NCI-H1048 (cell line): ENCODE measurements at regions not wholly inside any gene's neighbourhood (a gene's known extent, or its start where the extent isn't known, plus 50 kb on each side); places are given as distances from the start of the nearest gene placed in this dataset.

ENCODE experiments used
- DNase-seq: peaks from one replicate; lab custom pipeline; 2025; lab: John Stamatoyannopoulos, UW

DNA sequence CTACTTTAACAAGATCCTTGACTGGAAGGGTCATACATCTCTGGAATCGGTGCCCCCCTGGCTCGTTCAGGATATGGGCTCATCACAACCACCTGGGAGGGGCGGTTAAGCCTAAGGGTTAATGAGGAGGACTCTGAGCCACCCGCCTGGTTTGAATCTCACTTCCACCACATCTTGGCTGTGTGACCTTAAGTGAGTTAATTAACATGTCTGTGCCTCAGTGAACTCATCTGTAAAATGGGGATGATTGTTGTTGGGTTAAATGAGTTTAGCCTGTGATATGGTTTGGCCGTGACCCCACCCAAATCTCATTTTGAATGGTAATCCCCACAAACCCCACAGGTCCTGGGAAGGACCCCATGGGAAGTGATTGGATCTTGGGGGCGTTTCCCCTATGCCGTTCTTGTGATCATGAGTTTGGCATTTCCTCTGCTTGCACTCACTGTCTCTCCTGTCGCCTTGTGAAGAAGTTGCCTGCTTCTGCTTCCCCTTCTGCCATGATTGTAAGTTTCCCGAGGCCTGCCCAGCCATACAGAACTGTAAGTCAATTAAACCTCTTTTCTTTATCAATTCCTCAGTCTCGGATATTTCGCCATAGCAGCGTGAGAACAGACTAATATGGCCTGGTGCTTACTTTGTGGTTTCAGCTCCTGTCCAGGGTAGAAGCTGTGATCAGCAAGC is 214.0 kb upstream of the CIBAR2 start:
- no peak for DNase-seq

DNA sequence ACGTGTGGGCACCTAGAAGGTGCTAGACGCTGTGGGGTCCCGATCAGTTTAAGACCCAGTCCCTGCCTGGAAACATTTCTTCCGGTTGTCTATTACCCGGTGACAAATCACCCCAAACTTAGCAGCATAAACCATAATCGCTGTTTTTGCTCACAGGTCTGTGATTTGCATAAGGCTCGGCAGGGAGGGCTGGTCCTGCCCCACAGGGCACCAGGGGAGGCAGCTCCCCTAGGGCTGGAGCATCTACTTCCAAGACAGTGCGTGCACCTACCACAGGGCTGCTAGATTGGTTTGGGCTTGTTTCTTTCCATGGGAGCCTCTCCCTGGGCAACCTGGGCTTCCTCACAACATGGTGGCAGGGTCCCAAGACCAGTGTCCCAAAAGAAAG is 214.5 kb upstream of the CIBAR2 start:
- DNase-seq, result no peak

DNA sequence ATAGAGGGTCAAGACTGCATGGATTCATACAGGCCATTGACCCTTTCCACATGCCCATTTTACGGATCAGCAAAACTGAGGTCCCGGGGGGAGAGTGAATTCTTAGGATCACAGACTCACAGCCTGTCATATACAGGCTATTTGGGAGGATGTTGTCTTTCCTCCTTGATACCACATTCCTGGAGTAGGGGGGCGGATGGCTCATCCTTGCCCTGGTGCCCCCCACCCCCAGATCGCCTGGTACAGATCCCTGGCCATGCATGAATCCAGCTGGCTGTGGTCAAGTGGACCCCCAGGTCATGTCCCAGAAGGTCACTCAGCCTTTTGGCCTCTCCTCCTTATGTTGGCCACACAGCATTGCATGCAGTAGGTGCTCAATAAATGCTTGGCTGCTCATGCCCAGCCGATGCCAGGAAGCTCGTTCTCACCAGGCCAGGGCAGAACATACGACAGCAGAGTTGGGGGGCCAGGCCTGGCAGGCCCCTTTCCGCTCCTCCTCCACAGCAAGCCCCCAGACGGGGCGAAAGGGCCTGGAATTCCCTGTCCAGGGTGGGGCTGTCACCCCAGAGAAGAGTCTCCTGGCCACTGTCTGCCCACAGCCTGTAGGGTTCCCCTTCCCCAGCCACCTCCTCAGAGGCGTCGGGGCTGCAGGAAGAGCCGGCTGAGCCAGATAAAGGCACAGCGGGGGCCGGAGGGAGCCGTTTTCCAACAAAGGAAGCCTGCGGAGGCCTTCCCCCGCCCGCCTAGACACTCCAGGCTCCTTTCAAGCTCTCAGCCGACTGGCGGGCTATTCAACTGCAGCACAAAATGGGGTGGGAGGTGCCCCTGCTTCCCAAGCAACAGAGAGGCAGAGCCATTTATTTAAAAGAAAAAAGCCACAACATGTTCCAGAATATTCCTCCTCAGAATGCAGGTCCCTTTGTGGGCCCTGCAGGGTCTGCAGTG is 215.7 kb upstream of the CIBAR2 start:
- DNase-seq, result no peak

DNA sequence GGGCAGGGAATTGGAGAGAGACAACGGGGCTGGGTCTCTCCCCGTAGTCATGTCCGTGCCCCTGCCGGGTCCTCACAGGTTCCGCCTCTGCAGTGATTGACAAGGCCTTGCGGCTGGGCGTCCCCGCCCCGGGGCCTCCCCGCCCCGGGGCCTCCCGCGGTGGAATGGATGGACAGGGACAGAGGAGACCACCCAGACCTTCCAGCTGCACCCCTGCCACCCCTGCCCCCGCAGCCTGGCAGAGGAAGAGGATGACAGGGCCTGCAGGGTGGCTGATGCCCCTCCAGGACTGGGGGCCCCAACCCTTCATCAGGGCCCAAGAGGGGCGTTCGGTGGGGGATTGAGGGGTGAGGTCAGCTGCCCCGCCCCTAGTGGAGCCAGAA is 216.4 kb upstream of the CIBAR2 start:
- DNase-seq, result no peak

DNA sequence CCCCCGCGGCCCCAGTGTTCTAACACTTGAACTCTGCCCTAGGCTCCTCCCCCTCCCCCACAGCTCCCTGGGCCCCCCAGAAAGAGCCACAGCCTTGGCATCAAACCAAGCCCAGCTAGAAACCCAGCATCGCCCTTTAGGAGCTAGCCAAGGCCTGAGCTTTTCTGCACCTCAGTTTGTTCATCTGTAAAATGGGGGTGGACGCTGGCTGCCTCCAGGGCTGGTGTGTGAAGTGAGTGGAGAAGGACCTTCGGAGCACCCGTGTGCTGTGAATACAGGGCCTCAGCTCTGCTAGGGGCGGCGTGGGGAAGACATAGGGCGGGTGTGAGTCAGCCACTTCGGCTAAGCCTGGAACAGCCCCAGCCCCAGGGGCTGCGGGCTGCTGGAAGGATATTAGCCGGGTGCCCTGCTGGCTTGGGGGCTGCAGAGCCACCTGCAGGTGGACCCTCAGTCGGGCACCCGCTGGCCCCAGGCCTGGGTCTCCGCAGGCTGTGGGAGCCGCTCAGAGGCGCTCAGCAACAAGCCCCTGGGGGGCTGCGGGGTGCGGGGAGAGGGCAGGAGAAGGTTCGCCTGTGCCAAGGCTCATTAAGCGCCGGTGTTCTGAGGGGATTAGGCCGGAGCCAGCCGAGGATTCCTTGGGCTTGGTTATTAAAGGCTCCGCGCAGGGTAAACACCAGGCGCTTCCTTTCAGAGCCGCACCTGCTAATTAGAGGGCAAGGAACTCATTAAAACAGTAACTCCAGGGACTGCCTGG is 217.0 kb upstream of the CIBAR2 start:
- no peak for DNase-seq

DNA sequence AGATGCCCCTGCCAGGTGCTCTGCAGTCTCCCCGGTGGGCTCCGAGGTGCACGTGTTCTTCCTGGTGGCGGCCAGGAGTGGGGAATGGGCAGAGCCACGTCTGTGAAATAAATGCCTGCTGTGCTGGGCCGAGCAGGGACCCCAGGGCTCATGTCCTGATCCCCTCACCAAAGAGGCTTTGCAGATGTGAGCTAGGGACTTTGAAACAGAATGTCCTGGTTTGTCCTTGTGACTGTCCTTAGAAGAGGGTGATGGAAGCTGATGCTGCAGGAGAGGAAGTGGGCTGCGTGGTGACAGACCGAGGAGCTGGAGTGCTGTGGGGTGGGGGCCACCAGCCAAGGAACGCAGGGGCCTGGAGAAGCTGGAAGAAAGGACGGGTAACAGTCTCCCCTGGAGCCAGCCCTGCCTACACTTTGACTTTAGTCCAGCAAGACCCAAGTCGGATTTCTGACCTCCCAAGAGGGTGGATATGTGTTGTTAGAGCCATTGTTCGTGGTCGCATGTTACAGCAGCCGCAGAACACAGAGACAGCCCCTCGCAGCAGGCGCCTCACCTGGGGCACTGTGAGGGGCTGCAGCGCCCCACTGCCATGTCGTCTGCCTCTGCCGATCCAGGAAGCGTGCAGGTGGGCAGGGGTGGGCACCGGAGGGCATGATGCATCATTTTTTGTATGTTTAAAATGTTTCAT is 217.9 kb upstream of the CIBAR2 start:
- no peak for DNase-seq

DNA sequence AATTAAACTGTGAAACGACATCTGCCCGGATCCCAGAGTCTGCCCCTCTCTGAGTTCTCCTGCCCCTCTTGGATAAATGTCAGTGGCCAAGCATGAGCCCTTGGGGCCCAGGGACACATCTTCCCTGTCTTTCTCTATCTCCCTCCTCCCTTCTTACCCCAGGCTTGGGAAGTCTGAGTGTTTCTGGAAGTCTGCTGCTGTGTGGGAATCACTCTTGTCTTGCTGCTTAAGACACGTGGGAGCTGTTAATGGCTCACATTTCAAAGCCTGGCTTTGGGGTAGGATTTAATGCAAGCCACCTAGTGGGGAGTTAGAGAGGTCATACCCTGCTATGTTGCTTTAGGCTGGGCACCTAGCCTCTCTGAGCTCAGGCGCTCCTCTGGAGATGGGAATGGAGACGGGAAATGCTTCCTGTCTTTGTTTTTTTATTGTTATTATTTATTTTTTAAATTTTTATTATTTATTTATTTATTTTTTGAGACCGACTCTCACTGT is 218.5 kb upstream of the CIBAR2 start:
- DNase-seq, result no peak

DNA sequence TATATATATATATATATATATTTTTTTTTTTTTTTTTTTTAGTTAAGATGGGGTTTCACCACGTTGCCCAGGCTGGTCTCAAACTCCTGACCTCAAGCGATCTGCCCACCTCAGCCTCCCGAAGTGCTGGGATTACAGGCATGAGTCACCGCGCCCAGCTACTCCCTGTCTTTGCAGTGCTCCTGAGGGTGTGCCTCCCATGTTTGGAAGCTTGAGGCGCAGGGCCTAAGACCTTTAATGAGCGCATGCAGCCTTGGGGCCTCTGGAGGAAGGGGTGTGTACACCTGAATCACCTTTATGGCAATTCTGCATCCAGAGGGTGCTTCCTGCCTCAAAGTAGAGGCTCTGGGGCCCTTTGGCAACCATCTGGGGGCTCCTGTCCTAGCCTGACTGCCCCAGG is 219.4 kb upstream of the CIBAR2 start:
- DNase-seq, result no peak

DNA sequence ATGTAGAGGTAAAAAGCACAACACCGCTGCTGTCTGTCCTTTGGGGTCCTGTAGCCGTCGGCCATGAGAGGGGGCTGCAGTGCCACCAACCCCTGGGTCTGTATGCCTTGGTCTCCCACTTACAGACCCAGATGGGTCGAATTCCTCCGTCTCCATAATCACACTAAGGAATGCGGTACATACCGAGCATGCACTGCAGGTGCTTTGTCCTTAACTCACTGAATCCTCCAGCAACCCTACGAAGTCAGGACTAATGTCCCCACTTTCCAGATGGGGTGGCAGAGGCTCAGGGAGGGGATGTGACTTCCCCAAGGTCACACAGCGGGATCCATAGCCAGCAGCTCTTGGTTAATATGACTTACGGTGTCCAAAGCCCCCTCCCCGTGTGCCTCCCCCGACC is 219.9 kb upstream of the CIBAR2 start:
- DNase-seq, result no peak

DNA sequence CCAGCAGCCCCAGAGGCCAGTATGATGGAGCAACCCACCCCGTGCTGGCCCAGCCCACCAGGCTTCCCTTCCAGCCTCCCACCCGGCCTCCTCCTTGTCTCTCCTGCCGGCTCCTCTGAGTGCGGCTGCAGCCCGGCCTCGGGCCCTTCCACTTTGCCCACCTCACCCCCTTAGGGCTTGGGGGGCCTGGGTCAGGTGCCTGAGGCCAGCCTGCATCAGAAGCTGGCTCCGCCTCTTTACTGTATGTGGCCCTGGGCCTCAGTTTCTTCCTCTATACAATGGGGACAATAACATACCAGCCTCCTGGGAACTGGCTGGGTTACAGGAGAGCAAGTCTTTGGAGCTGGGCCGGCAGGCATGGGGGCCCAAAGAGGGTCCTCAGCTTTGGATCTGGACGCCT is 221.1 kb upstream of the CIBAR2 start:
- DNase-seq, result no peak

DNA sequence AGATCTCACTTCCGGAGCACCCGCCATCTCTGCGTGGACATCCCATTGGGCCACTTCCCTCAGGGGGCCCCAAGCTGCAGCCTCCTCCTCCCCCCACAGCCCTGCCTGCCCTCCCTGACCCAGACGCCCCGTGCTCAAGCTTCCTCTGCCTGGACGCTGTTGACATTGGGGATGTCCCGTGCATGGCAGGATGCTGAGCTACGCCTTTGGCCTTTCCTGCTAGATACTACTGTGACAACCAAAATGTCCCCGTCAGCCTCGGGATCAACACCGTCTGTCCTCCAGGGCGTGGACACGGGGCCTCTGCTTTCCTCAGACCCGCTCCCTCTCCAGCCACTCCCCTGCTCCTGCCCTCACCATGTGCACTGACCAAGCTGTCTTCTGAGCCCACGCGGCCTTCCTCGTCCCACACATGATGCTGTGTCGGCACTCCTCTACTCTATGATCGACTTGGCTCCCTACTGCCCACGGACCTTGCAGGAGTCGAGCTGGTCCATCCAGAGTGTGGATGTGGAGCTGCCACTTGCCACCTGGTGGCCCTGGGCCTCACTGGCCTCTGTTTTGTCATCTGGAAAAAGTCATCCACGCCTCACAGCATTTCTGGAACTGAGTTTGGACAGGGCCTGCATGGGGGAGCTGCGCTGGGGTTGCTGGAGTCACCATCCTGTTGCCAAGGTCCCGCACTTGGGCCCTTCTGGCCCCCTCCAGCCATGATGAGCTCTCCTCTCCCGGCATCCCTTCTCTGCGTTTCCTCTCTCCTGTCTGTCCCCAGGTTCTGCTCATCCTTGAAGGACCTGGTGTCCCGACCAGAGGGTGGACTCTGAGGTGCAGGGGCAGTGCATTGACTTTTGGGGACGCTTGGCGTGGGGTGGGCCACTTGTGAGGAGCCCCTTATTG is 221.7 kb upstream of the CIBAR2 start:
- DNase-seq, result no peak

DNA sequence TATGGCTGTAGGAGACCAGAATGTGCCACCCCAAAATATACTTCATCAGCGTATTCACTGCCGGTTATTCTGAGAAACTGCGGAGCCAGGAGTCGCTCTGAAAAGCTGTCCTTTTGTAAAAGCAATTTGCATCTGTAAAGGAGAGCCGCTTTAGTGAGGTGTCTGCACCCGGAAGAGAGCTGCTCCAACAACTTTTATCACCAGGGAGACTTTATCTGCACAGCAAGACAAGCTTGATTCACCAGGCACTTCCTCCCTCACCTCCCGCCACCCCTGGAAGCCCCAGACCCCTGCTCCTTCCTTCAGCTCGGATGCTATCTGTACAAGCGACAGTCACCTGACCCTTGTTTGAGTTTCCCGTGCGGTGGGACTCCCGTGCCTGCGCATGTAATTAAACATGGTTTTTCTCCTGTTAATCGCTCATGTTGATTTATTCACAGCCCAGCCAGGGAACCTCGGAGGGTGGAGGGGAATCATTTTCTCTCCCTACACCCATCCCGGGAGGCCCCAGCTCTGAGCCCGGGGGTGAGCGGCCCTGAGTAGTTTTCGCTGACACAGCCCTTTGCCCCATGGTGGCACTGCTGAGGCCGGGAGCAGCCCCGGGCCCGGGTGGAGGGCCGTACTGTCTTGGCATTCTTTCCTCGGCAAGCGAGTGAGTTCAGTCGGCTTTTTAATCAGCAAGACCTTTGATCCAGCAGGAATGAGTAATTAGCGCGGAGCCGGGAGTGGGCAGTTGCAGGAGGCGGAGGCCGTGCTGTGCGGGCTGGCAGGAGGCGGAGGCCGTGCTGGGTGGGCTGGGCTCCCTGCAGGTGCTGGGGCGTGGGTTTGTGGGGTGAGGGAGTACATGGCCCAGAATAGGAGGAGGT is 222.7 kb upstream of the CIBAR2 start:
- DNase-seq, result no peak

DNA sequence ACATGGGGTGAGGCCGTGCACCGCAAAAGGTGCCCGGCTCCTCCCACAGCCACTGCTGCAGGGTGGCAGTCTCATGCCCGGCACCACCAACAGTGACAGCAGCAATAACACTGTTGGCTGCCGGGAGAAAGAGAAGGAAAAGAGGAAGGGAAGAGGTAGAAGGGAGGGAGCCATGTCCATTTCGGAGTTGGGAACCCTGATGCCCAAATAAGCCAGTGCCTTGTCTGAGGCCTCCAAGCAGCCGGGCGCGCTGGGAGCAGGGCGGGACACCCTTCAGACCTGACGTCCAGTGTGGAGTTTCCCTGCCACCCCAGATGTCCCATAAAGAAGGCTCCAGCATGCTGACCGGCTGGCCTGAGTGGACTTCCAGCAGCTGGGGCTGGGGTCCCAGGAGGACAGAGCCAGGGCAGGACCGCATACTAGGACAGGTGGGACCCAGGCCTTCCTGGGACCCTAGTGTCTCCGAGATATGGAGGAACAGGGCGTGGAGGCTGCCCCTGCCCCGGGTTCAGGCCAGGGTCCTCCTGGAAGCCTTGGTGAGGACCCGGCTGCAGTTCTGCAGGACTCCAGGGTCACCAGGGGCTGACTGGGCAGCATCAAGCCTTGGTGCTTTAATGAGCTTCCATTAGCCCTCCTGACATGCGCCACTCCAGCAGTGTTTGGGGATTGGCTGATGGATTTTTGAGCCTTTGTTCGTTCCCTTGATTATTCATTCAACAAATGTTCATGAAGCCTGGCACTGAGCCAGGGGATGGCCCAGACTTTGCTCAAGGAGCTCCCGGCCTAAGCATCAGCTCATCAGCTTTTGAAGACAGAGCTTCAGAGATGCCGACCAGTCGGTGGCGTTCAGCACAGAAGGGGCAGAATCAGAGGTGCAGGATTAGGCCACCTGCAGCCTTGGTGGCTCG is 223.6 kb upstream of the CIBAR2 start:
- DNase-seq, result no peak

DNA sequence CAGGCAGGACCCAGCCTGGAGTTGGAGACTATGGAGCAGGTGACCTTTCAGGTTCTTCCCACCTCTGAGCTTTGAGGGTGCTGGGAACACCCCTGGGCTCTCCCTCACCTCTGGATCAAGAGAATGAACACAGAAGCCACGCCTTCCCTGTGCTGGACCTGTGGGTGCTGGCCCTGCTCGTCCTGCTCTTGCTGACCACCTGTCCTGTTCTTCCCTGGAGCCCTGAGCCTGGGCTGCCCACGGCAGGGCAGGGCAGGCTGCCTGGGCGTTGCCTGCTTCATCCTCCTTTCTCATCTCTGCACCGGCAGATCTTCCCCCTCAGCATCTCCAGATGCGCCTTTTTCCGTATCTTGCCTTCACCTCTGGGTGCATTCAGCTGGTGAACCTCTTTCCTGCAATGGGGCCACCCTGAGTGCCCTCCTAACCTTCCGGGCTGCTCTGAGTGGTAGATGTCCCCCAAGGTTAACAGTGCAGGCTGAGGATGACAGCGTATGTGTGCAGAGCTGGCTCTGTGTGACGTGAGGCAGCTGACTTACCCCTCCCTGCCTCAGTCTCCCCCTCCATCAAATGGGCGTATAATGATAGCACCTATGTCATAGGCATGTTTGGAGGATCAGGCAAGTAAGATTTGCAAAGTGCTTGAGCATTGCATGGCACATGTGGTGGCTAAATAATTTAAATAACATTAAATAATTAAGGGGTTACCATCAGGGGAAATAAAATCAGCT is 225.8 kb upstream of the CIBAR2 start:
- DNase-seq, result no peak

DNA sequence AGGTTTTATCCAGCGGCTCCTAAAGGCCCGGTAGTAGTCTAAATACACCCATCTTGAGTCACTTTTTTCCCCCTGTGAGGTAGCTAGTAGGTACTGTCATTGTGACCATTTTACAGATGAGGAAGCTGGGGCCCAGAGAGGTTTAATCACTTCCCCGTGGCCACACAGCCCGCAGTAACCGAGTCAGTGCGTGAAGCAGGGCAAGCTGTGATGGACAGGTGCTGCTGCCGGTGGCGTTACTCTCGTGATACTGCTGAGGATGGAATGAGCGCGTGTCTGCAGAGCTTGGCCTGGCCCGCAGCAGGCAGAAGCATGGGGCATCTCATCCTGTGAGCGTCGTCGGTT is 226.3 kb upstream of the CIBAR2 start:
- no peak for DNase-seq

DNA sequence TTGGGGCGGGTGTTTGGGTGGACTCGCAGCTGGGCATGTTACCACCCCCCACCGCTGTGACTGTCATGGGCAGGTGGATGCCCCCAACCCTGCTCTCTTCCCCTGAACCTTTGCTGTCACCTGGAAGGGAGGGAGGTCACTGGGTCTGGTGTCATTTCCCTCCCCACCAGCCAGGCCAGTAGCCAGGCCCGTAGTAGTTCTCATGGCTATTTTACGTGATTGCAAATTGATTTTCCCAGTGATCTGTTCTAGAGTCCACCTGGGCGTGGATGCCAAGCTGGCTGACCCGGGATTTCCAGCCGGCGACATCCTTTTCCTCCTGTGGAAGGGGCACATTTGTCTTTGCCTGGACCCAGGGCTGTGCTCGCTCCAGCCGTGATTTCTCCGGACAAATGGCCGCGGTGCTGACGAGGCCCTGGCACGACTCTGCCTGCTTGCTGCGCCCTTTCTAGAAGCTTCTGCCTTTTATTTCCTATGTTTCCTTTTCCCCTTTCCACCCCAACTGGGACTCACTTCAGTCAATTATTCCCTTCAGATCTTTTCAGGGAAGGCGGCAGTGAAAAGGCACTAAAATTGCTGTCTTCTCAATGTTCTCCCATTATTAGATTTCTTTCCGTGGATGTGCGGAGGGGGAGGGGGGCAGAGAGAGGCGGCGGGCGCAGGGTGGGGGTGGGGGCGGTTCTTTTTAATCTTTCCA is 226.9 kb upstream of the CIBAR2 start:
- no peak for DNase-seq

DNA sequence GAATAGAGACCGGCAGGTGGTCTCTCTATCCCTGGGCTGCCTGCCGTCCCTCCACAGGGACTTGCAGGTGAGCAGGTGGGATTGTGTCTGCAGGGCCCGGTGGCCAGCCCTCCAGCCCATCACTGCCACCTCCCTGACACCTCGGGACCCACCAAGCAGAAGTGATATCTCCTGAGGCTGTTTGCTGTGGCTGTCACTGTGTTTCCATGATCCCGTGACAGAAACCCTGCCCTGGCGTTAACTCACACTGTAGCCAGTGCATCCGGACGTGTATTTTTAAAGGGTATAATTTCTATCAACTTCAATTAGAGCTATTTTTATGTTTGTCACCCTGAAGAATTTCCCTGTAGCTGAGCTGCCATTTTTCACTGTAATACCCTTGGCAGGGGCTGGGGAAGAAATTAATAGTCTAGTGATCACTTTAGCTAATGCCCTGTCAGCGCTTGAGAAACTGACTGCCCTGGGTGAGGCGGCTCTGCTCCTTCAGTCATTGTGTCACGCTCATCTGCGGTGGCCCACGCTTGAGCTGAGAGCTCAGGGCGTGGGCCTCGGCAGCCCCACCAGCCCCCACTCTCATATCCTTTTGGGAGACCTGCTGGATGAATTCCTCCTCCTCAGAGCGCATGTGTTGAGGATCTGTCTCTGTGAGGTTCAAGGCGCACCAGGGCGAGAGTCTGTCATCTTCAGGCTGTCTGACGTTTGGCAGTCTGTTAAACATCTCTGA is 229.9 kb upstream of the CIBAR2 start:
- DNase-seq, result no peak
